Stimulated activated CD8-positive, alpha-beta memory T cell treated with anti-CD3 and anti-CD28 coated beads, Interleukin-4, amount 100 ng/mL, for 24 hours (primary cell): ENCODE measurements at regions not wholly inside any gene's neighbourhood (a gene's known extent, or its start where the extent isn't known, plus 50 kb on each side); places are given as distances from the start of the nearest gene placed in this dataset.
"Not testable (repeated sequence)": the region's sequence is repeated elsewhere in the genome, so short reads cannot be mapped to it uniquely, and the experiment has no call there.

Experiments
- DNase-seq: peaks from one replicate; pipeline ENCODE4 v3.0.0-alpha.2; 2020; ENCODE audit warnings: low read depth

DNA sequence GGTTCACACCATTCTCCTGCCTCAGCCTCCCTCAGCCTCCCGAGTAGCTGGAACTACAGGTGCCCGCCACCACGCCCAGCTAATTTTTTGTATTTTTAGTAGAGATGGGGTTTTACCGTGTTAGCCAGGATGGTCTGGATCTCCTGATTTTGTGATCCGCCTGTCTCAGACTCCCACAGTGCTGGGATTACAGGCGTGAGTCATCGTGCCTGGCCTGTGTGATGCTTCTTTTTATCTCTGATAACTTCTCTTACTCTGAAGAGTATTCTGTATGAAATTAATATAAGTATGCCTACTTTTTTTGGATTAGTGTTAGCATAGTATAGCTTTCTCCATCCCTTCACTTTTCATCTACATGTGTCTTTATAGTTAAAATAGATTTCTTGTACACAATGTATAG lies 180.8 kb upstream of the GALNT15 start:
- DNase-seq = not testable (repeated sequence)

DNA sequence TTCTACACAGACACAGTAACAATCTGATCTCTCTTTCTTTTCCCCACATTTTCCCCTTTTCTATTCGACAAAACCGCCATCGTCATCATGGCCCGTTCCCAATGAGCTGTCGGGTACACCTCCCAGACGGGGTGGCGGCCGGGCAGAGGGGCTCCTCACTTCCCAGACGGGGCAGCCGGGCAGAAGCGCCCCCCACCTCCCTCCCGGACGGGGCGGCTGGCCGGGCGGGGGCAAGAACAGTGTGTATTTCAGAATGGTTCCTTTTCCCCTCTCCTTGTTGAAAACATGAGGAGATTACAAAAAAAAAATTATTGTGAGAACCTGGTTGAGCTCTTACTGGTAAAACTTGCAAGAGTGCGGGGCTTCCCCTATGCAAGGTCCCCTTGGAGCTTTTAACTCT lies 178.0 kb upstream of the GALNT15 start:
- DNase-seq = not testable (repeated sequence)

DNA sequence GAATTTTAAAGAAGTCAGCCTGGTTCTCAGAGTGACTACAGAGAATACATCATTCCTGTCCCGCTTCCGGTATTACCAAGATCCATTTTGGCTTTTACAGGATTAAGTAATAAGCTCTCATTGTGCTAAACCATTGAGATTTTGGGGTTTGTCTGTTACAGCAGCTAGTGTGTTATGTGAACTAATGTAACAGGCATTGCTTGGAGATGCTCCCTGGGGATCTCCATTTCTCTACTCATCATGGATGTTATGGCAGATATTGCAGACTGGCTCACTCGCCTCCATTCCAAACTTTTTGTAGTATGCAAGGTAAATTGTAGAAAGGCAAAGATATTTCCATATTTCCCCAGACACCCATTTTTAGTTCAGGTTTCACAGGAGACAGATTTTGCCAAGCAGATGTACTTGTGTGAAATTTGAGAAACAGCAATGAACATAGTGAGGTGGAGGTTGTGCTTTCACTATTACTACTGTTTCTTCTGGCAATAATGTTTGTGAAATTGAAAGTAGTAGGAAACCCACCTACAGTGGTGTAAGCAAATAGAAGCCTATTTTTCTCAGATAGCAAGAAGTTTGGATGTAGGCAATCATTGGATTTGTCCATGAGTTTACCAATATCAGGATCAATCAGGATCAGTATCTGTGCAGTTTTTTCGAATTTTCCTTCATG lies 177.1 kb upstream of the GALNT15 start:
- no peak for DNase-seq

DNA sequence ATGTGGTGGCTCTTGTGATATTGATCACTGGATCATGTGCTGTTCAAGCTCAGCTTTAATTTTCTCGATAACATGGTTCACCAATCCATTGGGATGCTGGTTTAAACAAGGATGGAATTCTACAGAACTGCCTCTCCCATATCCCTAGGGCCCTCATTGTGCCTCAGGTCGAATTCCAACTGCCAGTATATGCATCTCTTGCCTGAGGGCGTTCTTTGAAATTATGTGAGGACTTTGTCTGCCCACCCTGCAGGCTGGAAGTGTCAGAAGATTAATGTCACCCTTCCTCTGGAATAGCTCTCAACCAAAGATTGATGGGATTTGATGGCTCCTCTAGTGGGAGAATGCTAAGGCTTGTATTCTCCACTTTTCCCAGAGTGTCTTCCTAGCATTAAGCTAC lies 175.6 kb upstream of the GALNT15 start:
- no peak for DNase-seq

DNA sequence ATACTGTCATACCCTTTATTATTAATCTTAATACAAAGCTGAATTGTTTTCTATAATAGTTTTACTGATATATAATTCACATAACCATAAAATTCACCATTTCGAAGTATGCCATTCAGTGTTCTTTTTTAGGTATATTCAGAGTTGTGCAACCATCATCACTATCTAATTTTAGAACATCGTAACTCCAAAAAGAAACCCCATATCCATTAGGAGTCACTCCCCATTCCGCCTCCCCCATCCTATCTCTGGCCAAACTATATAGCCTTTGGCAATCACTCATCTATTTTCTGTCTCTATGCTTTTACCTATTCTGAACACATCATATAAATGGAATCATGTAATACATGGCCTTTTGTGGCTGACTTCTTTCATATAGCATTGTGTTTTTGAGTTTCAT lies 169.7 kb upstream of the GALNT15 start:
- no peak for DNase-seq

DNA sequence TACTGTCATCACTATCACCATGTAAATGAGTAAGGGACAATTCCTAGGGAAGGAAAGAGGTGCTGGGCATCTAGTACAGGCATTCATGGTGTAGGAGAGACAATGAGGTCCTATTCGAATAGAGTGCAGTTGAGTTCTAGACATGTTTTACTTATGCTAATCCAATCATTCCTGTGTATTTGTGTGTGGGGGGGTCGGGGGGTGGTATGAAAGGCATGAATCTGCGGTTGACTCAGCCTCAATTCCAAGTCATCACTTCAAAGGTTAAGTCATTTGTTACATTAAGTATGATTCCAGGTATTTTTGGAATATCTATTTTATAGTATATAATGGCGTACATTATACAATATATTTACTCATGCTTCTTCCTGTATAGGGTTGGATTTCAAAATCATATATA lies 163.1 kb upstream of the GALNT15 start:
- no peak for DNase-seq

DNA sequence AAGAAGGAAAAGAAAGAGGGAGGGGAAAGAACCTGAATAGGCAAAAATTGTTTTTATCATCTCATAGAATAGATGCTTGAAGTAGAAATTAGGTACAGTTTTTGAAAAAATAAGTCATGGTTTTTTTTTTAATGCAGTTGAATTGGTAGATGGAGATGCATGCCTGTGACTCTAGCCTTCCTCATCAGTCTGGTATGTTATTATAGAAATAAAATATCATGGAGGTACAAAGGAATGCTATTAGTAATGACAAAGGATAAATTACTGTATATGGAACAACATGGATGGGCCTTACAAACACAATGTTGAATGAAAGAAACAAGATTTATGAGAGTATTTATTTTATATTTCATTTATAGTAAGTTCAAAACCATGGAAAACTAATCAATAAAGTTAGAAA lies 162.4 kb upstream of the GALNT15 start:
- no peak for DNase-seq

DNA sequence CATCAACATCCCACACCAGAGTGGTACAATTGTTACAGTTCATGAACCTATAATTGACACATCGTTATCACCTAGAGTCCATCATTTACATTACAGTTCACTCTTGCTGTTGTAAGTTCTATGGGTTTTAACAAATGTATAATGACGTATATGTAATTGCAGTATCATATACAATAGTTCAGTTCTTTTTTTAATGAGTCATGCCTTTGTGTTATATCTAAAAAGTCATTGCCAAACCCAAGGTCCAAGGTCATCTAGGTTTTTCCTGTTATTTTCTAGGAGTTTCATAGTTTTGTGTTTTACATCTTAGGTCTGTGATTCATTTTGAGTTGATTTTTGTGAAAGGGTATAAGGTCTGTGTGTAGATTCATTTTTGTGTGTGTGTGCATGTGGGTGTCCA lies 160.9 kb upstream of the GALNT15 start:
- no peak for DNase-seq

DNA sequence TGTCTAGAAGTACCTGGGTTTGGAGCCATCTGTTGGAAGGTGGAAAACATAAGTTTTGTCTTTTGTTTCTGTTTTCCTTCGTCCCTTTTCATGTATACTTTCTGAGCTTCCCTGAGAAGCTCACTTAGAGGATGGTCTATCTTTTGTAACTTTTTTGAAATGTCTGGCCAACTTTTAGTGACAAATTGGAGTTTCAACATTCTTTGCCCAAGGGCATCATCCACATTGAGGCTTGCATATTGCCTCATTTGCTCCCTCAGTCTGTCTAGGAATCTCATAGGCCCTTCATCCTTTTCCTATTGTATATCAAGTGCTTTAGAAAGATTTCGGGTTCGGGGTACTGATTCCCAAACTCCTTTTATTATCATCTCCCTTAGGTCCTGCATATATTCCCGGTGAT lies 152.7 kb upstream of the GALNT15 start:
- not testable (repeated sequence) for DNase-seq

DNA sequence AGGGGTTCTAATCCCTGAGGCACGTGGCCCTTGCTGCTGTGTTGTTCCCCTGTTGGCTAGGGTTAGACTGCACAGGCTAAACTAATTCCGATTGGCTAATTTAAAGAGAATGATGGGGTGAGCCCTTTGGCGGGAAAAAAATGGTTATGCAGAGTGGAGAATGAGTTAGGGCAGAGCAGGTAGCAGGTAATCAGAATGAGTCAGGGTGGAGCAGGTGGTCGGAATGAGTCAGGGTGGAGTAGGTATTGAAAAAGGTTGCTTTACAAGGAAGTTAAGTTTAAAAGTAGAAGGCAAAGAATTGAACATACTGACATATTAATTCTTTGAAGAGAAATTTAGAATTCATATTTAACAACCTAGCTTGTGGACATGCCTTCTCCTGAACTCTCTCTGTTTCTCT lies 150.6 kb upstream of the GALNT15 start:
- not testable (repeated sequence) for DNase-seq

DNA sequence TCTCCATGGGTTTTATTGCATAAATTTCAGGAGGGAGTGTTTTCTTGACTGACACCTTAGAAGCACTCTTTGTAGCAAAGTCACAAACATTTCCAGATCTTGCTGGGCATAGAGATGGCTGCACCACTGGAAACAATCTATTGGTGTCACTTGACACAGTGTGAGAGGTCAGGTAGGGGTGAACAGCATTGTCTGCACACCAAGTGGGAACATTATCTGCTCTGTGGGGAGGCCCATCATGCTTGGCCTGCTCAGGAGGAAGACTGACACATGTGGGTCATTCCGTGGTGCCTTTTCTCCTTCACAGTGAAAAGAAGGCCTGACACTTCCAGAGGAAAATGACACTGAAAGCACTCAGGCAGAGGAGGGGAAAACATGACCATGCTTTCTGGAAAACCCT lies 149.9 kb upstream of the GALNT15 start:
- no peak for DNase-seq

DNA sequence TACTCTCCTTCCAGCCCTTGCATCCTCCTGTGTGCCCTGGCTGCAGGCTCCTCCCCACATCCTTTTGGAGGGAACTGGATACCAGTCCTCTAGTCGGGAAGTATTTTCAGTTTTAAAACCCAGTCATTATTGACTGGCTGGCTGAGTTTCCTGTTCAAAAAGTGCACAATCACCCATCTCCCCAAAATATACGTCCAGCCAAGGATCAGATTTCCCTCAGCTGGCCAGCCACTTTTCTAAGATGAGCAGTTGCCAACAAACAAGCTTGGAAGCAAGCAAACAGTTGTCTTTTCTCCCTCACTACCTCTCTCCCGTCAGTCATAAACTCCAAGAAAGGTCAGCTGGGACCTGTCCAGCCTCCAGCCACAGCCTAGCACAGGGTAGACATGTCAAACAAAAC lies 147.7 kb upstream of the GALNT15 start:
- no peak for DNase-seq

DNA sequence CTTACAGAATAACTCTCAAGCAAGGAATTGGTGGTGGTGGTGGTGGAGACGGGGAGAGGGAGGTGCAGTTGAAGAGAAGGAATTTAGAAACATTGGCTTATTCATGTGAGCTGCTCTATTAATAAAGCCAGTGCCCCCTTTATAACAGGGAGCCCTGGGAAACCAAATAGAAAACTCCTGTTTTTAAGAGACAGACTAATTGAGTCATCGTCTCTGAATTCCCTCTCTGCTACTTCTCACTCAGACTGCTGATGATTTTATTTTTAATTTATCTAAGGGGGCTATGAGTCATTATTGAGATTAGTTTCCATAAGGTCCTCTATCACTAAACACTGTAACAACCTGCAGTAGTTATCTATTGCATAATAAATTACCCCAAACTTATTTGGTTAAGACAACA lies 145.9 kb upstream of the GALNT15 start:
- no peak for DNase-seq

DNA sequence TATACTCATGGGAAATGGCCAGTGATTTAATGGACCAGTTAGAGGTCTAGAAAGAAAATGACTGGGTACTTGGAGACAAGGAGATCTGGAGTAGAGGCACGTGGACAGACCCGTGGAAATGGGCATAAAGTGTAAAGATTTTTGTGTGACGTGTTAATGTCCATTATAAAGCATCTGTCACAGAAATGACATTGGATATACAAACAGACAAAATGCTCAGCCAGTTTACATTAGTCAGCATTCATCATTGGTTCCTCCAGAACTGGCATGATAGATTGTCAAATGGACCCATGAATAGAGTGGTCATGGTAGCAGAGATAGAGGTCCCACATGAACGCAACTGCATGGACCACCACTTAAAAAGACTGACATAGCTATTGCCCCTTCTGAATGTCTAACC lies 144.1 kb upstream of the GALNT15 start:
- no peak for DNase-seq

DNA sequence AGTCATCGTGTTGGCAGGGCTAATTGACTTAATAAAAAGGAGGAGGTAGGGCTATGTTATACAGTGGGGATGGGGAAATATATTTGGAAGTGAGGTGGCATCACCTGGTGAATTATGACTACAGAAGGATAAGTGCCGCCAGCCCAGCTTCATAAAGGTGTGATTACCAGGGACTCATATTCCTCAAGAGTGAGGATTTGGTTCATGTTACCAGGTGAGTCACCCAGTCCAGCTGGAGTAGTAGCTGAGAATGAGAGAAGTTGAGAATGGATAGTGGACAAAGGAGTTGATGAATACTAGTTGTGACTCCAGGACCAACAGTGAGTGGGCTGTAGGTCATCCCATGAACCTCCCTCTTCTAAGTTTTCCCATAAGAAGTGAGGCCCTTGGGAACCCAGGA lies 143.0 kb upstream of the GALNT15 start:
- DNase-seq = no peak

DNA sequence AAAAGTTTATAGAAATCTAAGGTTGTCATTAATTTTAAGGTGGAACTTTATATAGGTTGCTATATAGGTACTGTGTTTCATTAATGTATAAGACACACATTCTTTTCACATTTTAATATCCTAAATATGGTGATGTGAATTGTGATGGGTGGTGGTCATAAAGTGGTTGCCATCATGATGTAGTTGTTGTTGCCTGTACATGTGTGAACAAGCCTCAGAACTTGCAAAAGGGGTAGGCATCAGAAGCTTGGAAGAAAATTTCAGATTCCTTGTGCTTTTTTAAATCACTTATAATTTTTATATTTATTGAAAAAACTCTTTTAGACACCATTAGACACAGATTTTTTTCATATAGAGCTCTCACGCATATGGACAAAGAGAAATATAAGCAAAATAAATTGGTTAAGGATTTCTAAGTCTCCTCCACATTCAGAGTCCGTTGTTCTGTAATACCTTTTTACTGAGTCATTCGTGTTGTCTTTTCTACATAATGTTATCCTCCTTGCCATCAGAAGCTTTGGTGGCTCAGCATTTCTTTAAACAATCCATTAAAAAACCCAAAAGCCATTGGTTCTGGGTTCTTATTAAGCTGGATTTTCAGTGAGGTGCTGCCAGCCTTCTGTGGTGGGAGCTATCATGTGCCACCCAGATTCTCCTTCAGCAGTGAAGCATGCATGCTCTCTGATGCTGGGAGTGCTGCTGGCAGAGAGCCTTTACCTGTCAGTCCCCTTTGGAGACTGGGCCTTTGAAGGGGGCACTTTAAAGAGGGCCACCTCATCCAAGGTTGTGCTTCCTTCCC lies 140.4 kb upstream of the GALNT15 start:
- DNase-seq = no peak

DNA sequence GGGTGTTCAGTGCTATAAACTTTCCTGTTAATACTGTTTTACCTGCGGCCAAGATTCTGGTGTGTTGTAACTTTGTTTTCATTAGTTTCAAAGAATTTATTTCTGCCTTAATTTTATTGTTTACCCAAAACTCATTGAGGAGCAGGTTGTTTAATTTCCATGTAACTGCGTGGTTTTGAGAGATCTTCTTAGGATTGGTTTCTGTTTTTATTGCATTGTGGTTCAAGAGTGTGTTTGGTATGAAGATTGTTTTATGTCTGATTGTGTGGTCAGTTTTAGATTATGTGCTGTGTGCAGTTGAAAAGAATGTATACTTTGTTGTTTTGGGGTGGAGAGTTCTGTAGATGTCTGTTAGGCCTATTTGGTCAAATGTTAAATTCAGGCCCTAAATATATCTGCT lies 133.5 kb upstream of the GALNT15 start:
- no peak for DNase-seq

DNA sequence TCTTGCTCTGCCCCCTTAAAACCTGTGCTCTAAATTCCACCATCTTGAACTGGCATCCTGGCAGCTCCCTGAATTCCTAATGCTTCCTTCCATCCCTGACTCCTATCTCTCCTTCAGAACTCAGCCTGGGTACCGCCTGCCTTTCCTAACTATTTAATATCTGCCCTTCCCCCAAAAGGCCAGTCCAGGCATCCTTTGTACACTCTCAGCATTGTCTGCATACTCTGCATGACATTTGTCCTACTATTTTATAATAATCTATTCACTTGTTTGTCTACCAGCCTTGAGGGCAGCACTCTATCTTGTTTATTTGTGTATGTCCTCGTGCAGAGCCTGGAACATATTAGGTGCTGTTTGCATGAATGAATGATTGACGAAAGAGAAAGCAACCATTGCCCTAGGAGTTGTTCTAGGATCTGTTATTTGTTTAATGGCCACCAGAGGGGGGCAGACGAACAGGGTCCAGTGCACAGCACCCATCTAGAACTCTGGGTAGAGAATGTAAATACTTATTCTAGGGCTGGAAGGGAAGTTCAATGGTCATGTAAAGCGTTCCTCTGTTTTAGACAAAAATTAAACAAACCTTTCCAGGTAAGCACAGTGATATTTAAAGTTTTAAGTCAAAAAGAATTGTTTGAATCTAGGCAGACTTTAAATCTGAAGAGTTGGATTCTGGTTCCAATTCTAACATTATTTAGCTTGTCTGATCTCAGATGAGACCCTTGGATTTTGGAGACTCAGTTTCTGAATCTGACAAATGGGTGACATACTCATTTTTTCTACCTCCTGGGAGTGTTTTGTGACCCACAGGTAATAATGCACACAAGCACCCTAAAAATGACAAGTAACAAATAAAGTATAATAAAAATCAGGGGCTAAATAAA lies 125.8 kb upstream of the GALNT15 start:
- DNase-seq = peak; percentile 6

DNA sequence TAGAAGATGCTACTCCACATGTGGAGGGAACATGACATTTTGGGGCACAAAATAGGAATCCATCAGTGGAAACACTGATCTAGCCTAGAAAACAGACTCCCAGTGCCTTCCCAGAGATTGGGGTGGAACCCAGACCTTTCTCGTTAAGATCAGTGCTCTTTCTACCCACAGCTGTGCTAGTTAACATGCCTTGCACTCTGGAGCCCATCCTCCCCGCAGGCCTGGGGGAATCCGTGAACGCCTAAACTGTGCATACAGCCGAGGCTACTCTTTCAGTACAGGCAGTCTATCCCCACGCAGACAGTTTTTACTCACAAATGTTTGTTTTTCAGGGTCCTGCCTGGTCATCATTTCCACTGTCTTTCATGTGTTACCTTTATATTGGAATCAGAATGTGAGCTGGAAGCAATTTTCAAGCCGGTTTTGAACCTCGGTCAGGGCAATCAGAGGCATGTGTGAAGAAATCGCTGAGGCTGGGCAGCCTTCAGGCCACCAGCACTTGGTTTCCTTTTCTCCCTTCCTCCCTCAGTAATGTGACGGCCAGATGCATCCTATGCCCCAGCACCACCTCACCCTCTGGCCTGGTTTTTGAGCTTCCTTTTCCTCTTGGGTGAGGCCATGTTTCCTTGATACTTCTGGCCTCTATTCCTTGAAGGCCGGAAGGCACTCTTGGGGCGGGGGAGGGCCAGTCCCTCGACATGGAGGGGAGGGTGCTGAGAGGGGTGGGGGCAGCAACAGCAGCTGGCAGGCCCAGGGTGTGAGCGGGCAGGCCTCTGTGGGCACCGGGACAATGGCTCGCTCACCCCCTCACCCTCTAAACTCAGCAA lies 123.6 kb upstream of the GALNT15 start:
- no peak for DNase-seq

DNA sequence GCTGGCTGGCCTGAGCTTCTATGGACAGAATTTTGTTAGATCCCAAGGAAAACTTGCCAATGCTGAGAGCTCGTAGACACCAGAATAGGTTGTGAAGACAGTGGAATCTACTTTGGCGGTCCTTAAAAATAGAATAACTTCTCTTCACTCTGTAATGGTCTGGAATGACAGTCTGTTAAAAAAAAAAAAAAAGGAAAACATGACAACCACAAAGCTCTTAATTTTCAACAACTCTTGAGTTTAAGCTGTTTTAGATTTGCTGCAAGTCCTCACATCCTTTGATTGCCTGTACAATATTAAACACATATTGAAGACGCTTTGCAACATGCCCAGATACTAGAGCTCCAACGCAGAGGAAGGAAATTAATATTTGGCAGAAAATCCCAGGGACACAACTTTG lies 122.8 kb upstream of the GALNT15 start:
- no peak for DNase-seq

DNA sequence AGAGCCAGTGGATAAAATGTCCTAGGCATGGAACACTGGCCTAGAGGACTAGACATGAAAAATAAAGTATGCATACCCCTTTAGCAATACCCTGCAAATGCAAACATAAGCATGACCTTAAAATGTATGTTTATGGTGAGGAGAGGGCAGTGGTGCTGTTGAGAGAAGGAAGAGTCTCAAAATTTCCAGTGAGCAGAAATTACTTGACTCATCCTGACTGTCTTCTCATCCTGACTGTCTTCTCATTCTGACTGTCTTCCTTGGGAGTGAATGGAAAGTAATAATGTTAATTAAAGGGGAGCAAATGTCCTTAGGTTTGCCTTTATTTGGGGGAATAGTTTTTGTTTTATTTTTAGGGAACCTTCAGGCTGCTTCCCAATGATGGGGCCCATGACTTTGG lies 121.5 kb upstream of the GALNT15 start:
- no peak for DNase-seq

DNA sequence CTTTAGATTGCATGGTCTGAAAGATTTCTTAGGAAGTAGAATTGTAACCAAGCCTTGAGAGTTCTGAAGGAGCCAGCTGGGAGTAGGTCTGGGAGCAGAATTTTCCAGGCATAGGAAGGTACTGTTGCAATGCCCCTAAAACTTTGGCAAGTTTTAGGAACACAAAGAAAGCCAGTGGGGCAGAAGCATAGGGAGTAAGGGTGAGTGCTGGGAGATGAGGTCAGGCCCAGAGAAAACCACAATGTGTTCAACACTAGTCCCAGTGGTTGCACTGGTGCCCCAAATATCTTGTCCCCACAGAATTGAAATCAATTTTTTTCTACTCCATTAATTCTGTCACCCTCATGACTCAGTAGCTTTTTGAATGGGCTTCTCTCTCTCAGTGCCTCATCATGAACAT lies 120.7 kb upstream of the GALNT15 start:
- no peak for DNase-seq
